Breast epithelium (tissue), 4 donors: ENCODE measurements at regions not wholly inside any gene's neighbourhood (a gene's known extent, or its start where the extent isn't known, plus 50 kb on each side); places are given as distances from the start of the nearest gene placed in this dataset.

Experiments used
- DNase-seq, 2 donors: peaks; one replicate each; pipeline ENCODE4 v3.0.0-alpha.2; 2019; ENCODE audit warnings: low spot score in 2 of 2
- H3K27ac ChIP-seq, 2 donors: fragments of 200-600 bp; sonication (generic) in 1 of 2; one replicate each; pipeline ENCODE4 v1.5.1; 2016 to 2019; ENCODE audit warnings: mild to moderate bottlenecking in 1 of 2
- H3K27me3 ChIP-seq, 2 donors: fragments of 200-600 bp; sonication (generic) in 1 of 2; one replicate each; pipeline versions ENCODE4 v1.5.1 to v1.6.0; 2017 to 2019; ENCODE audit warnings: control low read depth in 1 of 2, mild to moderate bottlenecking in 1 of 2
- H3K36me3 ChIP-seq: fragments of 200-600 bp; one replicate; pipeline ENCODE4 v1.5.1; 2019
- H3K4me1 ChIP-seq, 2 donors: fragments of 200-600 bp; sonication (generic); one replicate each; pipeline ENCODE4 v1.5.1; 2016 to 2019; ENCODE audit warnings: control low read depth in 1 of 2
- H3K4me3 ChIP-seq, 3 donors: fragments of 200-600 bp; sonication (generic); 1 replicate in 2 of 3; 2 replicates in 1 of 3; pipeline ENCODE4 v1.5.1; 2016 to 2019; ENCODE audit warnings: mild to moderate bottlenecking in 3 of 3, moderate library complexity in 2 of 3
- H3K9me3 ChIP-seq, 2 donors: fragments of 200-600 bp; sonication (generic) in 1 of 2; one replicate each; pipeline ENCODE4 v1.5.1; 2016 to 2019; ENCODE audit warnings: control low read depth in 1 of 2
- CTCF ChIP-seq, 3 donors: fragments of 450-650 bp; IDR thresholded peaks; one replicate each; pipeline ENCODE4 v1.5.1; 2016 to 2017; ENCODE audit warnings: antibody characterized with exemption in 3 of 3, mild to moderate bottlenecking in 3 of 3, moderate library complexity in 3 of 3
- POLR2A ChIP-seq: fragments of 450-650 bp; IDR thresholded peaks from one replicate; pipeline ENCODE4 v1.6.1; 2016; ENCODE audit warnings: antibody characterized with exemption, mild to moderate bottlenecking, moderate library complexity
- POLR2AphosphoS5 ChIP-seq, 3 donors: sonication (generic); formaldehyde crosslinking; IDR thresholded peaks; one replicate each; pipeline ENCODE4 v1.6.1; 2017; ENCODE audit warnings: antibody characterized with exemption in 3 of 3
- intact Hi-C: fragments of 100-400 bp; cut with DNase I; formaldehyde crosslinking; loops from one replicate; pipeline ENCODE4 v1.15.1; 2023; ENCODE audit warnings: low total_unique reads

GRCh38 chr2:40584432-40584831, 132.5 kb upstream of the SLC8A1 start:
- no peaks in the 10 kb centered on the region for H3K27me3 ChIP-seq
- H3K36me3 ChIP-seq = no peaks in the 10 kb centered on the region
- no peak for DNase-seq
- intact Hi-C loops = no loop called here
- no peak overlapping the region for H3K27ac ChIP-seq
- no peaks in the 10 kb centered on the region for H3K4me1 ChIP-seq
- H3K9me3 ChIP-seq = no peaks in the 10 kb centered on the region
- TF ChIP-seq CTCF (IDR thresholded peaks at IDR 0.05) (no peak), POLR2AphosphoS5 (IDR thresholded peaks at IDR 0.05) (no peak), POLR2A (no peak)
- no peak overlapping the region for H3K4me3 ChIP-seq

GRCh38 chr2:40591774-40592173, 139.9 kb upstream of the SLC8A1 start:
- TF ChIP-seq POLR2AphosphoS5 (IDR thresholded peaks at IDR 0.05) = no peak
- TF ChIP-seq CTCF (IDR thresholded peaks at IDR 0.05) = no peak
- TF ChIP-seq POLR2A = no peak
- Histone ChIP-seq H3K36me3 (no peaks in the 10 kb centered on the region), H3K27ac (no peak overlapping the region), H3K9me3 (no peaks in the 10 kb centered on the region), H3K27me3 (no peaks in the 10 kb centered on the region), H3K4me1 (no peaks in the 10 kb centered on the region), H3K4me3 (no peak overlapping the region)
- intact Hi-C loops = no loop called here
- DNase-seq = no peak

GRCh38 chr2:40592218-40592617, 140.3 kb upstream of the SLC8A1 start:
- no peaks in the 10 kb centered on the region for H3K27me3 ChIP-seq
- intact Hi-C loops = no loop called here
- no peak for DNase-seq

GRCh38 chr2:40606862-40607261, 155.0 kb upstream of the SLC8A1 start:
- H3K9me3 ChIP-seq = peaks cover 0 to 10% of the 10 kb centered on the region in 2 donors
- intact Hi-C loops = no loop called here
- no peak overlapping the region for H3K4me3 ChIP-seq
- H3K36me3 ChIP-seq = no peaks in the 10 kb centered on the region
- DNase-seq = no peak
- H3K27me3 ChIP-seq = no peaks in the 10 kb centered on the region
- TF ChIP-seq CTCF (IDR thresholded peaks at IDR 0.05) (no peak), POLR2A (no peak), POLR2AphosphoS5 (IDR thresholded peaks at IDR 0.05) (no peak)
- H3K4me1 ChIP-seq = no peaks in the 10 kb centered on the region
- H3K27ac ChIP-seq = no peak overlapping the region

More at GRCh38 chr2:40592218-40592617, 140.3 kb upstream of the SLC8A1 start:
- Histone ChIP-seq H3K27ac (no peak overlapping the region), H3K4me3 (no peak overlapping the region), H3K9me3 (no peaks in the 10 kb centered on the region), H3K36me3 (no peaks in the 10 kb centered on the region), H3K4me1 (no peaks in the 10 kb centered on the region)
- TF ChIP-seq POLR2AphosphoS5 (IDR thresholded peaks at IDR 0.05) = no peak
- TF ChIP-seq POLR2A = no peak
- no peak for TF ChIP-seq CTCF (IDR thresholded peaks at IDR 0.05)

- intact Hi-C loops = no loop called here
Measured at GRCh38 chr2:40611196-40611595, 159.3 kb upstream of the SLC8A1 start.

More at GRCh38 chr2:40611196-40611595, 159.3 kb upstream of the SLC8A1 start:
- Histone ChIP-seq H3K9me3 (peaks cover 0 to 10% of the 10 kb centered on the region in 2 donors), H3K4me3 (no peak overlapping the region), H3K27me3 (no peaks in the 10 kb centered on the region), H3K27ac (no peak overlapping the region), H3K4me1 (no peaks in the 10 kb centered on the region), H3K36me3 (no peaks in the 10 kb centered on the region)
- no peak for DNase-seq
- TF ChIP-seq POLR2AphosphoS5 (IDR thresholded peaks at IDR 0.05) (no peak), POLR2A (no peak), CTCF (IDR thresholded peaks at IDR 0.05) (no peak)
